OCI-LY1 (cell line): ENCODE measurements at regions not wholly inside any gene's neighbourhood (a gene's known extent, or its start where the extent isn't known, plus 50 kb on each side); places are given as distances from the start of the nearest gene placed in this dataset.

ENCODE experiments used
- CTCF ChIP-seq: fragments of 200-600 bp; sonication (generic), shearing (Covaris generic); IDR thresholded peaks from 2 replicates; pipeline ENCODE4 v1.5.1; 2017; ENCODE audit warnings: mild to moderate bottlenecking, antibody characterized with exemption, low read length, moderate library complexity, mixed read lengths
- EZH2 ChIP-seq: fragments of 200-600 bp; sonication (generic), shearing (Covaris generic); IDR thresholded peaks from 2 replicates; pipeline ENCODE4 v1.8.0; 2017; ENCODE audit warnings: borderline replicate concordance, mixed run types, mild to moderate bottlenecking, antibody characterized with exemption, low read length, moderate library complexity, mixed read lengths

DNA sequence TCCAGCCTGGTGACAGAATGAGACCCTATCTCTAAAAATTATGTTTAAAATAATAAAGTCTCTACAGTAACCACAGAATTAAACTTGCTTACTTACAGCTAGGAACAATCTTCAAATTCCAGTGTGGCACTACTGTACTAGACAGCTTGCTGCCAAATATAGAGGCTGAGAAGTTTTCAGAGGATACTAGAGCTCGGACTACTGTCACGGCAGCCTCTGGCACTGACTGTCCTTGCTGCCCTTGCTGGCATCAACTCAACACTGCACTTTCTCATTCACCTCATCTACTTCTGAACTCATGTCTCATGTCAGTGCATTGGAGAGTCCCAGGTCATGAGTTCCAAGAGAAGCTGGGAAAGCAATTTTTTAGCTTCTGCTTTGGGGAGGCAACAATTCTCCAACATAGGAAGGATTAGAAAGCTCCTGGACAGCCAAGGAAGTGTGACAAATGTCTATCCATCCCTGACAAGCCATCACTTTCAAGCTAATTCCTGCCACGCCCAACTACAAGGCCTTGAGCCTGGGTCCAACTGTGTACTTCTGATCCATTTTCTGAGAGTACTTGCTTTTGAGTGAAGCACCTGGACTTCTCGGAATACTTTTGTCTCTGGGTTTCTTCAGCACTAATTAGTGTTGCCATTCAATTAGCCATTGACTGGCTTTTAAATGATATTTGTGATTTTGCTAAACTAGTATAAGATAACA is 98.6 kb upstream of the NR3C2 start:
- no peak for TF ChIP-seq CTCF
- TF ChIP-seq EZH2: no peak
